Stimulated activated CD4-positive, alpha-beta T cell treated with anti-CD3 and anti-CD28 coated beads, Interleukin-12 subunit alpha, Interleukin-12 subunit beta, amount 100 ng/mL, for 4 hours (primary cell): ENCODE measurements at regions not wholly inside any gene's neighbourhood (a gene's known extent, or its start where the extent isn't known, plus 50 kb on each side); places are given as distances from the start of the nearest gene placed in this dataset.
"Not testable (repeated sequence)": the region's sequence is repeated elsewhere in the genome, so short reads cannot be mapped to it uniquely, and the experiment has no call there.

Experiments
- DNase-seq: peaks from one replicate; pipeline ENCODE4 v3.0.0-alpha.2; 2020

- no peak for DNase-seq
Observed at GRCh38 chr6:140542863-140543262, 1168.4 kb upstream of the CITED2 start.

GRCh38 chr6:140541288-140541687, 1166.8 kb upstream of the CITED2 start:
- DNase-seq = no peak

- no peak for DNase-seq
Observed at GRCh38 chr6:140540743-140541142, 1166.3 kb upstream of the CITED2 start.

GRCh38 chr6:140538926-140539325, 1164.5 kb upstream of the CITED2 start:
- DNase-seq = no peak

GRCh38 chr6:140537834-140538705, 1163.6 kb upstream of the CITED2 start:
- DNase-seq = no peak

GRCh38 chr6:140537211-140537610, 1162.8 kb upstream of the CITED2 start:
- DNase-seq = no peak

- DNase-seq = no peak
Observed at GRCh38 chr6:140535511-140535910, 1161.1 kb upstream of the CITED2 start.

GRCh38 chr6:140533526-140533925, 1159.1 kb upstream of the CITED2 start:
- DNase-seq = no peak

- DNase-seq = no peak
Observed at GRCh38 chr6:140504776-140505175, 1130.3 kb upstream of the CITED2 start.

- DNase-seq = no peak
Observed at GRCh38 chr6:140500849-140501248, 1126.4 kb upstream of the CITED2 start.

GRCh38 chr6:140499607-140500006, 1125.2 kb upstream of the CITED2 start:
- DNase-seq = no peak

GRCh38 chr6:140494321-140495108, 1120.1 kb upstream of the CITED2 start:
- no peak for DNase-seq

GRCh38 chr6:140493470-140493869, 1119.0 kb upstream of the CITED2 start:
- DNase-seq = not testable (repeated sequence)

- DNase-seq = no peak
Observed at GRCh38 chr6:140490081-140490480, 1115.6 kb upstream of the CITED2 start.

- no peak for DNase-seq
Observed at GRCh38 chr6:140487586-140487985, 1113.1 kb upstream of the CITED2 start.

GRCh38 chr6:140486450-140487361, 1112.3 kb upstream of the CITED2 start:
- DNase-seq = no peak

- DNase-seq = no peak
Observed at GRCh38 chr6:140485740-140486449, 1111.4 kb upstream of the CITED2 start.

GRCh38 chr6:140480852-140481251, 1106.4 kb upstream of the CITED2 start:
- DNase-seq = no peak

- no peak for DNase-seq
Observed at GRCh38 chr6:140478631-140479030, 1104.2 kb upstream of the CITED2 start.

GRCh38 chr6:140475086-140475485, 1100.6 kb upstream of the CITED2 start:
- DNase-seq = no peak

- no peak for DNase-seq
Observed at GRCh38 chr6:140464720-140465119, 1090.3 kb upstream of the CITED2 start.

- no peak for DNase-seq
Observed at GRCh38 chr6:140463312-140463710, 1088.9 kb upstream of the CITED2 start.
